CD4-positive, alpha-beta T cell treated with Interleukin-2 at 100 ng/mL for 4 hours (primary cell): ENCODE measurements at regions not wholly inside any gene's neighbourhood (a gene's known extent, or its start where the extent isn't known, plus 50 kb on each side); places are given as distances from the start of the nearest gene placed in this dataset.

Source experiments
- DNase-seq: peaks from one replicate; pipeline ENCODE4 v3.0.0-alpha.2; 2020; ENCODE audit warnings: low spot score

DNA sequence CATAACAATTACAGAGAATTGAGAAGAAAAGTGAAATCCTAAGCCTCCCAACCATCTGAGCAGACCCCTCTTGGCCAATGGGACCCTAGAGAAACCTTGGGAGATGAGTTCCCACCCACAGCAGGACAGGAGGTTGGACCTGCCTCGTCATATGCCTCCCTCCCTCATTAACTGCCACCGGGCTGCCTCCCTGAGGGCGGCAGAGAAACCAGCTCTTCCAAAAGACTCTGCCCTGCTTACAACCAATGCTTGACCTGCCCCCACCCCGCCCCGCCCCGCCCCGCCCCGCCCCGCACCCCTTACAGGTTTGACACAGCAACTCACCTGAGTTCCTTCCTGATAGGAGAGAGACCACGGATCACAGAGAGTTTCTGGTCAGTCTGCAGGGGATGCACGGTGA is 86.1 kb downstream of the ADRA2C start:
- no peak for DNase-seq

GRCh38 chr4:3852711-3853110 is 86.5 kb downstream of the ADRA2C start:
- no peak for DNase-seq

DNA sequence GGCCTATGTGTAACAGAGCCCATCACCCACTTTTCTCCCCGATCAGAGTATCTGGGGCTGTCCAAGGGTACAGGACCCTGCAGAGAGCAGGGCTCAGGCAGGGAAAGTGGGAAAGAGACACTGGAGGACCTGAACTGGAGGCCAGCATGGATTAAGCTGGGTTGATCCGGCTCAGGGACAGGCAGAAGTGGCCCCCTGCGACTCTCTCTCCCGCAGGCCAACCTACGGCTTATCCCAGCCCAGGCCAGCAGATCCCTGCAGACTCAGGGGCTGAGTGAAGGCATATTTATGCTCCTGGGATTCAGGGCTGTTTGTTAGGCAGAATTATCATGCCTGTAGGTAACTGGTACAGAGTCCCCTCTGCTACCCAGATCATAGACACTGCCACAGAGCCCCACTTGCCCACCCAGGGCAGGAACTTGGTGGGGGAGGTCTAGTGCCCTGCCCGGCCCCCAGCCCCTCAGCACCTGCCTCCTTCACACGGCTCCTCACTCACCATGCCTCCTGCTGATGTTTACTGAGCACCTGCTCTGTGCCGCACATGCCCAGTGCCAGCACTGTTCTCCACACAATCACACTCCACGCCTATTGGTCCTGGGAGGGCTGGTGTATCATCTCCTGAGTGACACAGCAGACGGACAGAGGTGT is 87.3 kb downstream of the ADRA2C start:
- no peak for DNase-seq

GRCh38 chr4:3854661-3855060 is 88.5 kb downstream of the ADRA2C start:
- DNase-seq: no peak

DNA sequence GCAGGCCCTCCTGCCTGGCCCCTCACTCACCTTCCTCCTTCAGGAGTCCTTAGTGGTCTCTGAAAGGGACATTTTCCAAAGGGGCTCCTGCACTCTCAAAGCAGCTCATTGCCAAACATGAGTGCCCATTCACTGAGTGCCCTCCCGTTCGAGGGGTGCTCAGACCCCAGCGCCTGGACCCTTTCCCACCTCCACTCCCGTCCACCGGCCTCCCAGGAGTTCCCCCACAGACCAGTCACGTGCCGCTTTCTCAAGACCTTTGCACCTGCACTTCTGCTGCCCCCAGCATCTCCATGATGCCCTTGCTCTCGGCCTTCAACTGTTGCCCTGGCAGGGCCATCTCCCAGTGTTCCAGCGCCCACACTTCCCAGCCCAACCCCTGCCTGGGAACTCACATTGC is 89.5 kb downstream of the ADRA2C start:
- DNase-seq: no peak

- DNase-seq: no peak
Measured at GRCh38 chr4:3856604-3857204, 90.5 kb downstream of the ADRA2C start.

GRCh38 chr4:3857269-3857926 is 91.2 kb downstream of the ADRA2C start:
- DNase-seq: no peak

DNA sequence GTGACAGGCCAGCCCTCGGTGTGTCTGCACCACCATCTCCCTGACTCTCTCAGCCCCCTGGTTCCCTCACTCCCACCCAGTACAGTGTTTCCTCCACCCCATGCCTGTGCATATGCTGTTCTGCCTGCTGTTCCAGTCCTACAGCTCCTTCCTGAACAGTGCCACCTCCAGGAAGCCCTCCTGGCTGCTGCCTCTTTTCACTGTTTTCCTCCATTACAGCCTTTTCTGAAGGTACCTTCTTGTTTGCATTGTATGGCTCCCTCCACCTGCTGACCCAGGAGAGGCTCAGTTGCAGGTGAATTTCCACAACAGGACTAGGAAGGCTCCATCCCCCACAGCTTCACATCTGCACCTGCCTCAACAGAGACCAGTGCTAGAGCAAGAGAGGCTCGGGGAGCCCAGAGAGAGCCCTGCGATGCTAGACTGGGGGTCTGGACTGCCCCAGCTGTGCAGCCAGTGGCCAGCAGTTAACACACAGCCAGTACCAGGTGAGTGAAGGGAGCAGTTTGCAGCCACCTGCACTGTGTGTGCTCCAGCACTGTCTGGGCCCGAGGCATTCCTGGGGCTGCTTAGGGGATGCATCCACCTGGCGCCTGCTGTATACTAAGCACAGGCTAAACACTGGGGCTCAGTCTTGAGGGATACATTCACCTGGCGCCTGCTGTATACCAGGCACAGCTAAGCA is 92.0 kb downstream of the ADRA2C start:
- no peak for DNase-seq

- no peak for DNase-seq
Measured at GRCh38 chr4:3858765-3859388, 92.7 kb downstream of the ADRA2C start.

DNA sequence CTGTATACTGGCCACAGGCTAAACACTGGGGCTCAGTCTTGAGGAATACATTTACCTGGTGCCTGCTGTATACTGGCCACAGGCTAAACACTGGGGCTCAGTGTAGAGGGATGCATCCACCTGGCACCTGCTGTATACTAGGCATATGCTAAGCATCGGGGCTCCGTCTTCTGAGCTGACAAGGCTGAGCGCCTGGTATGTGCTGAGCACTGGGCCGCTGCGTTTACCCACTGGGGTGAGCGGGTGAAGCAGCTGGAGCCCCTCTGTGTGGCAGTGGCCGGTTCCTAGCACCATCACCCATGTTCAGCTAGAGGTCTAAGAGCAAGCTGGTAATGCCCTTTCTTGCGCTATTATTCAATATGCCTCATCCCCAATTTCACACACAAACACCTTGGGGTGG is 93.4 kb downstream of the ADRA2C start:
- DNase-seq: no peak

GRCh38 chr4:3860061-3860912 is 94.1 kb downstream of the ADRA2C start:
- DNase-seq: no peak

DNA sequence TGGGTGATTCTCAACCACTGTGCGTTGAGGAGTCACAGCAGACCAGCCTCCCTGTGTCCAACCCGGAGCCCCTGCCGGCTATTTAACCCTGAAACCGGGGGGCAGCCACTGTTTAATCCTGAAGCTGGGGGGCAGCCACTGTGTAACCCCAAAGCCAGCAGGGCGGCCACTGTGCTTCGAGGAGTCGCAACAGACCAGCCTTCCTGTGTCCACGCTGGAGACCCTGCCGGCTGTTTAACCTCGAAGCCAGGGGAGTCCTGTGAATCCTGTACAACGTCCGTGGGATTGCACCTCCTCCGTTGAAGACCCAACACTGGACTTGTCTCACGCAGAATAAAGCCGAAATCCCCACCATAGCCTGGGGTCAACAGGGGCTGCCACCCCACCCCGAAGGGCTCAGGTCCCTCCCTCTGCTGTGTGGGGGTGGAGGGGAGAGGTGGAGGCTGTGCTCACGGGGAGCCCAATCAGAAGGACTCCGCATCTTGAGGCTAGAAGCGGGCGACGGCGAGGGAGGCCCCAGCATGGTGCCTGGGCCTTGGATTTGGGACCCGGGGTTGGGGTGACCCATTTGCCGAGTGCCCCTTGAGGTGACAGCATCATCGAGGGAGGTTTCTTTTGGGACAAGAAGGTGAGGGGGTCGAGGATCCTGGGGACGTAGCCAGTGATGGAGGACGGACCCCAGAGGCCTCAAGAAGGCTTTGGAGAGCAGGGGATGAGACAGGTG is 94.9 kb downstream of the ADRA2C start:
- DNase-seq: no peak

DNA sequence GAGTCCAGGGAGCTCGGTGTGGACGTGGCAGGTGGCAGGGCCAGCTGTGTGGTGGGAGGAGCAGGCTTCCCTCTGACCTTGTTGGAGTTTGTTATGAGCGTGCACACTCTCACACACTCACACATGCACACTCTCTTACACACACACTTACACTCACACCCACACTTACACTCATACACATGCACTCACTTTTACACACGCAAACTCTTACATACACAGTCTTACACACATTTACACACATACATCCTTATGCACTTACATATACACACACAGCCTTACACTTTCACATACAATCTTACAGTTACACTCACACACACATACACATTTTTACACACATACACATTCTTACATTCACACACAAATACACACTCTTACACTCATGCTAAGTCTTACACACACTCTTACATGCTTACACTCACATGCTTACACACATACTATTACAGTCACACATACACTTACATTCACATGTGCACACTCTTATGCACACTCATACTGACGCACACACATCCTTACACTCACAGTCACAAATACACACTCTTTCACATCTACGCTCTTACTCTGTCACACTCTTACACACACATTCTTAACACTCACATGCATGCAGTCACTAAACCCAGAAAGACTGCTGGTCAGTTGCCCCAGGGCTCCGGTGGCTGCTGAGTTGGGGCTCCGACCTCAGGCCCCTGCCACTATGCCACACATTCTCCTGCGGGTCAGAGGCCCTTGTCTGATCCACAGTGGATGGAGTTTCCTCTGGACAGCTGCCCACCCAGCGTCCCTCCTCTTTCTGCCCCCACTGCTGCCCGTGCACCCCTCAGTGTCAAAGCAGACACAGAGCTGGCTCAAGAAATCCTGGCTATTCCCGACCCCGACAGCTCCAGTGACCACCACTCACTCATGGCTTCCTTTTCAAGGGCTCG is 95.8 kb downstream of the ADRA2C start:
- no peak for DNase-seq

DNA sequence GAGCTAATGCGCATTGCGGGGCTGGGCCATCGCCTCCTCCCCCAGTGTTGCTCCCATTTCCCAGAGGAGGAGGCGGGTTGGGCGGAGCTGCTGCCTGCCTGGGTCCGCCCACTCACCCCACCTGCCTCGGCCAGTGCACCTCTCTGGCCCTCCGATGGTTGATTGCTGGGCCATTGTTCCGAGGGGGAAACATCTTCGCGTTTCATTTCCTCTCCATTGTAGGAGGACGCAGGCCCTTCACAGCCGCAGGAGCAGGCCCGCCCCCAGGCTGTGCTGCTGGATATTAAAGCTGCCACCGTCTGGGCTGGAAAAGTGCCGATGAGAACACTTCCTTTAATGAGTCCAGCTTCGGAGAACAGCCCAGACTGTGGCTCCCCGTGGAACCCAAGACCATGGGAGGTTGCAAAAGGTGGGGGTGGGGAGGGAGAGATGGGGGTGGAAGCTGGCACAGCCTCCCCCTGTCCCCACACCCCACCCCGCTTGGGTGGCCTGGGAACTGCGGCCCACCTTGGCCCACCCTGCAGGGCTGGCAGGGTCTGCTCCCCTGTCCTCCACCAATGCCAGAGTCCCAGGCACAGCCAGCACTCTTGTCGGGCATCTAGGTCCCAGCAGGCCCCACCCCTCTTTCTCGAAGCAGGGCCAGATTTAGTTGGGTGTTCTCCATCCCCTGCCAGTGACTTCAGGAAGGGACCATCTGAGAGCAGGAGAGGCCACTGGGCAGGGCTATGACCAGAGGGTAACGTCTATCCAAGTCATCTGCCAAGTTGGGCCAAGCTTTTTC is 96.6 kb downstream of the ADRA2C start:
- DNase-seq: no peak

- no peak for DNase-seq
Measured at GRCh38 chr4:3863841-3864741, 97.9 kb downstream of the ADRA2C start.

DNA sequence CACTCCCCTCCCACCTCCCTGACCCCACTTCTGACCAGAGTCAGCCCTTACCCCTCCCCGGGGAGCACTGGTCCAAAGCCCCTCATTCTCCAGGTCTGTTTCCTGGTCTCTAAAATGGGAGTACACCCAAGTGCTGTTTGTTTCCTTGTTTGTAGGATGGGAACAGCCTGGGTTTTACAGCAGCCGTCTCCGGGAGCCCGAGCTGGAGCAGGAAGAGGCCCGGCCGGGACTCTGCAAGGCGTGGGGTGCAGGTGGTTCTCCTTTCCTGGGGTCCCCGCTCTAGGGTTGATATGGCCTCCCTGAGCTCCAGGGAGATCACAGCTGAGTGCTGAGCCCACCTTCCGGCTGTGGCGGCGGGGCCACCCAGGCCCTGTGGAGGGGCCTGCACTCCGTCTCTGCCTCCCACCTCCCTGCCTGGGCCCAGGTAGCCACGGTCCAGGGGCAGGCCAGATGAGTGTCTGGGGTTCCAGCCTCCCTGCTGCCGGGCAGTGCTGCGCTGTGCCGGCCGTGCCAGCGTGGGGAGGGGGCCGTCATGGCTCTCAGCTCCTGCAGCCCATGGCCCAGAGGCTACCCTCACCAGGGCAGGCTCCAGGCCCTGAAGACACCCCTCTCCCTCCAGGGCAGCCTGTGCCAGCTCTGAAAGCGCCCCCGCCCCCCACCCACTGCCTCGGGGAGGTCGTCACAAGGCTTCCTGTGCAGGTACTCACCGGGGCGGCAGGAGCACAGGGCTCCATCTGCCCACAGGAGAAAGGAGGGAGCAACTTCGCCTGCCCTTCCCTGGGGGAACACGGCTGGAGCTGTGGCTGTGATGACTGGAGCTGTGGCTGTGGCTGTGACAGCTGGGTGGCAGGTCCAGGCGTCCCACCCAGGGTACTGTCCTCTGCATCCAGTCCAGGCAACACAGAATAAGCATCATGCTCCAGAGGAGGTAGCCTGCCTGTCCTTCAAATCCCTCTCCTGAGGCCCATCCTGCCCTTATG is 98.8 kb downstream of the ADRA2C start:
- no peak for DNase-seq
